NCI-H2107 (cell line): ENCODE measurements at regions not wholly inside any gene's neighbourhood (a gene's known extent, or its start where the extent isn't known, plus 50 kb on each side); places are given as distances from the start of the nearest gene placed in this dataset.

ENCODE experiments used
- DNase-seq: peaks from one replicate; lab custom pipeline; 2025; lab: John Stamatoyannopoulos, UW

DNA sequence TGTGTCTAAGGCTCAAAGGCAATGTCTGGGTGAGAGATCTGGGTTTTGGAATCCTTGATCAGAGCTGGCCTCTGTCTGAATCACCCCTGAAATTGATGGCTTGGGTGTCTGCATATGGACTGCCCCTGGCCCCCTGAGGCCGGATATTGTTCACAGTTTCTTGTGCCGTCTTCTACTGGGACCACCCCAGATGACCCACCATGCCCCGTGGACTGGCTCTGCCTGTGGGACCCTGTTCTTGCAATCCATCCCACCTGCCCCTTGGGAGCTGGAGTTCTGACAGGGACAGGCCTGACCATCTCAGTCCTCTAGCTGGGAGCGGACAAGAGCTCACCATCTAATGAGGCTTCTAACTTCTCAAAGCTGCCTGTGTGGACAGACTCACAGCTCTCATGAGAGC is 119.9 kb downstream of the FAM43A start:
- DNase-seq: no peak

- DNase-seq: no peak
These were observed 121.4 kb downstream of the FAM43A start for GRCh38 chr3:194806991-194807630.

GRCh38 chr3:194808640-194809097 is 123.0 kb downstream of the FAM43A start:
- no peak for DNase-seq

DNA sequence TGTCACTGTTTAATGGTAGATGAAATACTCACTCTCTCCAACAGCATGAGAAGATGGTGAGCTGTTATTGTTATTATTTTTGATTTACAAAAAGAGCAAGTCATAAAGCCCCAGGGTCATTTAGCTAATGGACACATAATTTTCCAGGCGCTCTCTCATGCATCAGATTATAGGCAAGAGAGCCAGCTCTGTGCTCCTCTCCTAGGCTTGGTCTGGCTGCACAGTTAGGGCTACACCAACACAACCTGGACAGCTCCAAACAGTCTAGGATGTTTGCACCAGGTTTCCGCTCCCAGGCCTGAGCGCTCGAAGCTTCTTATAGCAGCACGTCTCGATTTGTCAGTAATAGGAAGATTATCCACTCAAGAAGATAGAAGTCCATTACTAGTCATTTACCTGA is 123.7 kb downstream of the FAM43A start:
- DNase-seq: no peak

DNA sequence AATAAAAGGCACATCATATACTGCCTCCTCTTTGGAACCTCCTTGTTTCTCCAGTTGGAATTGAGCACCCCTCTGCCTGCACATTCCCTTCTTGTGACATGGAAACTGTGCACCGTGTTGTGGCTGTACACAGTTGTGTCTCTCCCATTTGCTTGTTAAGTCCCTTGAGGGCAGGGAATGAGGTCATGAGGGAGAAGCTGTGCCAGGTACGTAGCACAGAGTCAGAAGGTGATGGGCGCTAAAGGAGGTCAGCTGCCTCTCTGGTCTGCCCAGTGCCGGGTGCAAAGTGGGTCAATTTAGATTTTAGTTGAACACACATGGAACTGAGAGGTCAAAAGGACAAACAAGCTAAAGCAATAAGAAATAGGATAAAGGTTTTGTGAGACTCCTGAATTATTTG is 124.4 kb downstream of the FAM43A start:
- no peak for DNase-seq

DNA sequence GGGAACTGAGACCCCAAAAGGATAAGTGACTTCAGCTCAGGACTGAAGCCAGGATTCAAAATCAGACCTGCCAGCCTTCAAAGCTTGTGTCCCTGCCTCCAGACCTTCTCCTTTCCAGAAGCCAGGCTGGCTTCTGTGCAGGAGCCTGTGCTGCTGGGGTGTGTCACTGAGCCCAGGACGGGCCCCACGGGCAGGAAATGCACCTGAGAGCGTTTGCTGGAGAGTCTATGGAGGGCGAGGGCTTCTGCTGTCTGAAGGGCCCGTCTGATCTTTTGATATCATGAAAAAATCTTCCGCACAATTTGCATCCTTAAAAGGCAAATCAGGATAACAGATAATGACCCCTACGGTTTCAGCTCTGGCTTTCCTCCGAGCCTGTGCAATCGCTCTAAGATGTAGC is 125.4 kb downstream of the FAM43A start:
- DNase-seq: no peak

DNA sequence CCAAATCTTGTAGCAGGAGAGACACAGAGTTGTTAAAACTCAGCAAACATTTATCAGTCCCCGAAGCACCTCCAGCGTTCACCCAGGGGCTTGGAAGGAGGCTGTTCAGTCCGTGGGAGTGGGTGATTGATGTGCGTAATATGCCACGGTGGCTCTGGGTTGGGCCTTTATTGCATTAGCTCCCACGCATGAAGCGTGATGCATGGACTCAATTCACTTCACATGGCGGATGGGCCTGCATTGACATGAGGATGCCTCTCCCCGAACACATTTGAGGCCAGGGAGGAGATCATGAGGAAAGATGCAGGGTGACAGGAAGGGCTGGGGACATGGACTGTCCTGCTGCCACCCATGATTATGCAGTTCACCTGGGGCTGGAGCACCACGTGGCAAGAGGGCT is 126.5 kb downstream of the FAM43A start:
- no peak for DNase-seq

- no peak for DNase-seq
These were observed 129.2 kb downstream of the FAM43A start for GRCh38 chr3:194814878-194815357.

GRCh38 chr3:194816748-194817591 is 131.3 kb downstream of the FAM43A start:
- DNase-seq: no peak

- DNase-seq: no peak
These were observed 131.9 kb downstream of the FAM43A start for GRCh38 chr3:194817592-194817930.

GRCh38 chr3:194817936-194818335 is 132.3 kb downstream of the FAM43A start:
- DNase-seq: no peak

DNA sequence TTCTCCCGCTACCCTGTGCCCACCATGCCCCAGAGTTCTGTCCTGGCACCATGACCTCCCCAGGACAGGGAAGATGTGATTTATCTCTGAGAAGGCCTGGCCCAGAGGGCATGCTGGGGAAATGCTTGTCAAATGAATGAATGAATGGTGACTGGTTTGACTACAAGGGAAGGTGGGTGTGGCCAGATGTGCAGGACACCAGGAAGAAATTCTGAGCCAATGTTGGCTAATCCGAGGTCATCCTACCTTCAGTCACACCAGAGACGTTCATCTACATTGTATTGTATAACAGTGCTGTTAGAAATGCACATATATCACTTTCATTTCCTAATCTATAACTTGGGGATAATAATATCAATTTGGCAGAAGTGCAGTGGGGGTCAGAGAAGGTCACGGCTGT is 138.4 kb downstream of the FAM43A start:
- DNase-seq: no peak

DNA sequence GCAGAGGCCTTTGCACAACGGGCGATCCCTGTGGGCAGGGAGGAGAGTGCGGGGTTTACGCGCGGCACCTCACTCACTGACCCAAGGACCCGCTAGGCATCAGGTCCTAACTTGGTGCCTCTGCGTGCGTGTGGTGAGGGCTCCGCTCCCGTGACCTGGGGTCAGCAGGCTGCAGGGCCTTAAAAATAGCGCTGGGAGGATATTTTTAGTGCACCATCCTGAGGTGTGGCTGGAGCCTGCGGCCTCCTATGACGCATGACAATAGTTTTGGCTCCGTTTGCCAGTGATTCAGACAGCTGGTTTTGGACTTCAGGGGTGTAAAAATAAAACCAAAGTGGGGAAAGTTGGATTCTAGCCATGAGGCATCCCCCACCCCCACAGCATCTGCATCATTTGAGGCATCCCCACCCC is 139.0 kb downstream of the FAM43A start:
- DNase-seq: no peak

DNA sequence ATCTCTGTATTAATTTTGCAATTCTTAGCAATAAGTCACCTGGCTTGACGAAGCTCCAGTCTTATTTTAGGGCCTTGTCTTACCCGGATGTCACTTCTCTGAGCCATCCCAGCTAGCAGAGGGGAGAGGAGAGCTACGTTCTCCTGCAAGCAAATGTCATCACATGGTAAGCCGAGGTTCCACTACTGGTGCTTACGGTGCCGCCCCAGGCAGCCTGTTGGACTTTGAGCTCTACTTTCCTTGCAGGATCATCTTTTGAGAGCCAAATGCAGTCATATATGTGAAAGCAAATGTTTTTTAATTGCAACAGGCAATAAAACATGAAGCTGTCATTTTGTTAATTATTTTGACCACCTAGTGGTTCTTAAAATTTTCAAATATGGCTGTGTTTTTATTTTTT is 140.9 kb downstream of the FAM43A start:
- no peak for DNase-seq

DNA sequence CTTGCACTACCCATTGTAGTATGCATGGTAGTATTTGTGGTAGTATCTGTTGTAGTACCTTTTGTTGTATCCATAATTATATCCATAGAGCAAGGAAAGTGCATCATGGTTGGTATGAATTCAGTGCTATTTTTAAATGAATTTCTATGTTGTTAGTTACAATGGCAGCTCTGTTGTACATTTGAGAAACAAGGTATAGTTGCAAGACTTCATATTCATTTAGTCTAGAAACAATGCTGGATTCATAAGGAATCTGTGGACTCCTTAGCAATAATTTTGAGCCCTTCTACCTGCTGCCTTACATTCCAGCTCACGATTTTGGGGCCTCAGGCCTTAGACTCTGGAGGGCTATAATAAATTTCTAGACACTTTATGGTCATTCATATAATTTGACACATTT is 141.8 kb downstream of the FAM43A start:
- no peak for DNase-seq

DNA sequence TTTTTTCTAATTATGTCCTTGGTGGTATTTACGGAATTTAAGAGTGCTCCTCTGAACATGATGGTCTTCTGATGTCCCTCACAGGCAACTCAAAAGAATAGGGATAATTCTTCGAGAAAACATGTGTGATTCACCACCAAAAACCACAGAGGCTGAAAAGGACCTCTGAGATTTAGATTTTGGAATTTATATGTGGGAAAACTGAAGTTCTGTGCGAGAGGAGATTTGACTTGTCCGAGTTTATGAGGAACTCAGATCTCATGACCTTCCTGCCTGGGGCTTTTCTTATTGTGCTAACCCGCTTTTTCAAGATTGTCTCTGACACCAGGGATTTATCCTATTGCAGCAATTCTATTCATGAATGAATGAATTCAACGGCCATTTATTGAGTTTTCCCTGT is 142.4 kb downstream of the FAM43A start:
- no peak for DNase-seq

DNA sequence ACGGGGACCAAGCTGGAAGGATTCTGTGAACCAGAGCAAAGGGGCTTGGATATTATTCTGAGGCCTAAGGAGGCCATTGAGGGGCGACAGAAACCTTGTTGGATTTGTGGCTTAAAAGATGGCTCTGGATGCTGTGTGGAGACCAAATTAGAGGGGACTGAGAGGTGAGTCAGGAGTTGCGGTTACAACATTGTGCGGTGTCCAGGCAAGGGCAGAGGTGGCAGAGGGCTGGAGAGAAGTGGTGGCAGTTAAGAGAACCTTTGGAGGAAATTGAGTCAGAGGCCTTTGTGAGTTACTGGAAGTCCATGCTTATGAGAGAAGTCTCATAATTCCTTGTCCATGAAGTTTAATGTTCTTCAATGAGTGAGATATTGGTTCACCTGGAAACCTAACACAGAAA is 143.2 kb downstream of the FAM43A start:
- DNase-seq: no peak

- no peak for DNase-seq
These were observed 144.7 kb downstream of the FAM43A start for GRCh38 chr3:194830401-194830800.

DNA sequence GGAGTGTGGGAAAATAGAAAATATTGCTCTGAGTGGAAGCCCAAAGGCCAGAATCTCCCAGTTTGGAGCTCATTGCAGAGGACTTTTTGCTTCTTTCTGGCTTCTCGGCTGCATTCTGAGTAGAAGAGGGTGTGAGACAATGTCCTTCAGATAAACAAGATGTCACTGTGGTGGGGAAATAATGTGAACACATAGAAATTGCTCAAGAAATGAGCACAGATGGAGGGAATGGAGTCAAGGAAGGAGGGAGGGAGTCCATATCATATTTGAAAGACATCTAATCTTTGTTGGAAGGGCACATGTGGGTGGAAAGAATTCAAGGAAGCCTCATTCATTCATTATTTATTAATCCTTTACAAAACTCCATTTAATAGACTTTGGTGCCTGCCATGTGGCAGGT is 145.3 kb downstream of the FAM43A start:
- DNase-seq: no peak

DNA sequence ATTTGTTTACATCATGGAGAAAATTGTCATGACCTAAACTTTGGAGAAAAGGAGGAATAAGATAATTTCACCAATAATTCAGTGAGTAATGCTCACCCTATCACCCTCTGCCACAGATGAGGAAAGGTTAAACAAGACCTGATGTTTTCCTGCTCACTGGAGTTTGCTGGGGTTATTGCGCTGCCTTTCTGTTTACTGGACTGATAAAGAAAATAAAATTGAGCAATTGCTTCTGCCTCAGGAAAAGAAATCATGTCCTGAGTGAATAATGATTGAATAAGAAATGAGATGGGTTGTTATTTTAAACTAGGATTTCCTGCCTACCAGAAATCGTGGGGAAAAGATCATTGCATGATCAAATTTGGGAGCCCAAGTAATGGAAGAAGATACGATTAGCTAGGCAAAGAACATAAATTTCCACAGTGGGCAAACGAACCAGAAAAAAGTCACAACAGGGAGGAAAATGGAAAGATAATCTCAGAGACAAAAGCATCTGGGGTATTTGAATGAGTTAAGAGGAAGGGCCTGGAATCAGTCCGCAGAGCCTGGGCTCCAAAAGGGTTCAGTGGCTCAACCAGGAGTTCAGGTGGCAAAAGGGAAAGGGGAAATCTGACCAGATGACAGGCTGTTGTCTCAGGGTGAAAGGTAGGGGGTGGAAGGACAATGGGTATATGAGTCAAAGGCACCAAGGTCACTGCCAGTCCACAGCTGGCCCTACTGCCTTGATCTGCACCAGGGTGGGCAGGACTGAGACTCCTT is 146.8 kb downstream of the FAM43A start:
- no peak for DNase-seq

DNA sequence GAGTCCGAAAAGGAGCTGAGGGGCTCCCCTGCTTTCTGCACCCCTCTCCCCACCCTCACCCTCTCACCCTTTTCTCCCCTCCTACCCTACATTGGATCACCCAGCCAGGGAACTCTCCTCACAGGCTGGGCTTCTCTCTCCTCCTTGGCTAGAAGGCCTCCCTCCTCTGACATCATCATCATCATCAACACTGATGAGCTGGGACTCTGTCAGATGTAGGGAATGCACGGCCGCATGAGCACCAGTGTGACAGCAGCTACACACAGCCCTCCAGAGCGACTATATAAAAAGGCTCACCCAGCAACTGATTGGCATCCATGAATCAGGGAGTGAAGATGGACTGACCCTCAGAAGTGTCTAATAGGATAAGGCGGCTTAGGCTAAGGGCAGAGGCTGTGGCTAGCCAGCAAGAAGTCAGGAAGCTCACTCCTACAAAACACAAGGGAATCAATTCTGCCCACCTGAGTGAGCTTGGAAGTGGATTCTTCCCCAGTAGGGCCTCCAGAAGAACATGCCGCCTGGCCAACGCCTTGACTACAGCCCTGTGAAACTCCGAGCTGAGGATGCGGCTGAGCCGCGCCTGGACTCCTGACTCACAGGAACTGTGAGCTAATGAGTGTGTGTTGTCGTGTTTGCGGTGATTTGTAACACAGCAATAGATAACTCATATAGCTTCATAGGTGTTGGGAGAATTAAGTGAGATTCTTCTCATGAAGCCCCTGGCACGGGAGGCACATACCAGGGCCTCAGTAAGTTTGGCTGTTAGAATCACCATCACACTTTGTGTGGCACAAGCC is 147.6 kb downstream of the FAM43A start:
- no peak for DNase-seq

- no peak for DNase-seq
These were observed 151.0 kb downstream of the FAM43A start for GRCh38 chr3:194836661-194837060.
